ENCODE measurements at regions not wholly inside any gene's neighbourhood (a gene's known extent, or its start where the extent isn't known, plus 50 kb on each side); places are given as distances from the start of the nearest gene placed in this dataset.

DNA sequence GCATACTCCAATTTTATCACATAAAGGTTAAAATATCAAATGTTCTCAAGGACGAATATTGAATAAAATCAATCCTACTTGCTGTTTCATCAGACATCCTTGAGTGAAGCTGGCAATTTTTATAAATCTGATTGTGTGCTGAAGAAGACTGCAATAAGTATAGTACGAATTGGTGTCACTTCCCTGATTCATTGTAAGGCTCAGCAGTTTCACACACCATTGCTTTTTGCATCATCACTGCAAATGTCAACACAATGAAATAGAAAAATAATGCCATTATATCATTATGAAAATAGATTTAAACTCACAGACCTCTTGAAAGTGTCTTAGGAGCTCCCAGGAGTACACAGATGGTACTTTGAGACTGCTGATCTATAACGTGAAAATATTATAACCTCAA, 172.5 kb downstream of the ANKRD50 start:
- no peaks in the 10 kb centered on the region for H3K9me3 ChIP-seq (replicated peaks; ENCODE audit: insufficient read depth, low read length)
- no peak overlapping the region for H3K9ac ChIP-seq (ENCODE audit: low read length)
- no peak for DNase-seq
- no peaks in the 10 kb centered on the region for H3K9me2 ChIP-seq (replicated peaks; ENCODE audit: insufficient read depth, low read length)
- H3K4me2 ChIP-seq (ENCODE audit: low read depth, low read length): no peak overlapping the region
- H3K36me3 ChIP-seq (replicated peaks; ENCODE audit: insufficient read depth, low read length): no peaks in the 10 kb centered on the region
- TF ChIP-seq EZH2phosphoT487 (IDR thresholded peaks at IDR 0.05; ENCODE audit: low read length): no peak
- TF ChIP-seq EZH2 (optimal IDR thresholded peaks at IDR 0.05; ENCODE audit: low read depth, low read length): no peak
- TF ChIP-seq, protein P1, sequence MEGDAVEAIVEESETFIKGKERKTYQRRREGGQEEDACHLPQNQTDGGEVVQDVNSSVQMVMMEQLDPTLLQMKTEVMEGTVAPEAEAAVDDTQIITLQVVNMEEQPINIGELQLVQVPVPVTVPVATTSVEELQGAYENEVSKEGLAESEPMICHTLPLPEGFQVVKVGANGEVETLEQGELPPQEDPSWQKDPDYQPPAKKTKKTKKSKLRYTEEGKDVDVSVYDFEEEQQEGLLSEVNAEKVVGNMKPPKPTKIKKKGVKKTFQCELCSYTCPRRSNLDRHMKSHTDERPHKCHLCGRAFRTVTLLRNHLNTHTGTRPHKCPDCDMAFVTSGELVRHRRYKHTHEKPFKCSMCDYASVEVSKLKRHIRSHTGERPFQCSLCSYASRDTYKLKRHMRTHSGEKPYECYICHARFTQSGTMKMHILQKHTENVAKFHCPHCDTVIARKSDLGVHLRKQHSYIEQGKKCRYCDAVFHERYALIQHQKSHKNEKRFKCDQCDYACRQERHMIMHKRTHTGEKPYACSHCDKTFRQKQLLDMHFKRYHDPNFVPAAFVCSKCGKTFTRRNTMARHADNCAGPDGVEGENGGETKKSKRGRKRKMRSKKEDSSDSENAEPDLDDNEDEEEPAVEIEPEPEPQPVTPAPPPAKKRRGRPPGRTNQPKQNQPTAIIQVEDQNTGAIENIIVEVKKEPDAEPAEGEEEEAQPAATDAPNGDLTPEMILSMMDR (IDR thresholded peaks at IDR 0.05; ENCODE audit: low read length): no peak
- no peaks in the 10 kb centered on the region for H3F3A ChIP-seq (ENCODE audit: insufficient read depth, low read length)
- no peak overlapping the region for H3K4me3 ChIP-seq (ENCODE audit: low read length)
- no peaks in the 10 kb centered on the region for H3K79me2 ChIP-seq (ENCODE audit: low read length)
- H3K27me3 ChIP-seq (replicated peaks; ENCODE audit: insufficient read depth, low read length): no peaks in the 10 kb centered on the region
- no peak overlapping the region for H2AFZ ChIP-seq (ENCODE audit: low read length)
- H3K4me1 ChIP-seq (ENCODE audit: low read length): no peaks in the 10 kb centered on the region
- no peaks in the 10 kb centered on the region for H4K20me1 ChIP-seq (ENCODE audit: insufficient read depth, low read length)
- H3K27ac ChIP-seq (ENCODE audit: low read length): no peak overlapping the region

DNA sequence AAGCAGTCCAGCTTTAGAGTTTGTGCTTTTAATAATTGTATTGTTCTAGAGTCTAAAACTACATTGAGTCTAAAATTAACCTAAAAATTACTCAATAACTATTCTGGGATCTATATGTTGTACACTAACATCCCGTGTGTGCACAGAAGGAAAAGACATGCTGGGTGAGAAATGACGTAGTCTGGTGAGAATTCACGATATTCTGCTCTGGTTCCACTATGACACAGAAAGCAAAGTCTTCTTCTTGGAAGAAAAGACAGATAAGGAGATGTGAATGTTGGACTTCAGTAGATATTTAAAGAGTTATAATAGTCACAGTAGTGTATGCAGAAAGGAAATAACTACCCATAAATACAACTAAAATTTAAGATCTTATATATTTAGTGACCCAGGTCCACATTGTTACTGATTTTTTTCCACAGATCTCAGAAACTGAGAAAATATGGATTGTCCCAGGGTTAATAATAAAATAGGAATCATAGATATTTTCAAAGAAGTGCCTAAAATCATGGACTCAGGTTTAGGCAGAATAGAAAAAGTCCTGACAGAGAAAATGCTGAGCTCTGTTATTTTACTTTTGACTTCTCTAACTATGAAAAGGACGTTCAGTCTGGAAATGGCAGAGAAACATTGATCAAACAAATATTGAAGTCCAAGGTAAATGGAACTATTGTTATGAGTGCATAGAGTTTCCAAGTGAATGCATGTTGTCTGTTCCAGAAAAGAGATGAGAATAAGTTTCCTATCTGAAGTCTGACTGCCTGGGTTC, 170.7 kb downstream of the ANKRD50 start:
- no peaks in the 10 kb centered on the region for H3K27me3 ChIP-seq (replicated peaks; ENCODE audit: insufficient read depth, low read length)
- TF ChIP-seq EZH2phosphoT487 (IDR thresholded peaks at IDR 0.05; ENCODE audit: low read length) (no peak), EZH2 (optimal IDR thresholded peaks at IDR 0.05; ENCODE audit: low read depth, low read length) (no peak)
- TF ChIP-seq, protein P1 (IDR thresholded peaks at IDR 0.05; ENCODE audit: low read length): no peak
- no peaks in the 10 kb centered on the region for H4K20me1 ChIP-seq (ENCODE audit: insufficient read depth, low read length)
- H3K9me3 ChIP-seq (replicated peaks; ENCODE audit: insufficient read depth, low read length): no peaks in the 10 kb centered on the region
- H3K27ac ChIP-seq (ENCODE audit: low read length): no peak overlapping the region
- H3K4me1 ChIP-seq (ENCODE audit: low read length): no peaks in the 10 kb centered on the region
- no peak overlapping the region for H3K9ac ChIP-seq (ENCODE audit: low read length)
- no peaks in the 10 kb centered on the region for H3K79me2 ChIP-seq (ENCODE audit: low read length)
- DNase-seq: no peak
- H2AFZ ChIP-seq (ENCODE audit: low read length): no peak overlapping the region
- no peak overlapping the region for H3K4me3 ChIP-seq (ENCODE audit: low read length)
- no peaks in the 10 kb centered on the region for H3K36me3 ChIP-seq (replicated peaks; ENCODE audit: insufficient read depth, low read length)
- H3F3A ChIP-seq (ENCODE audit: insufficient read depth, low read length): no peaks in the 10 kb centered on the region
- no peaks in the 10 kb centered on the region for H3K9me2 ChIP-seq (replicated peaks; ENCODE audit: insufficient read depth, low read length)
- H3K4me2 ChIP-seq (ENCODE audit: low read depth, low read length): no peak overlapping the region

DNA sequence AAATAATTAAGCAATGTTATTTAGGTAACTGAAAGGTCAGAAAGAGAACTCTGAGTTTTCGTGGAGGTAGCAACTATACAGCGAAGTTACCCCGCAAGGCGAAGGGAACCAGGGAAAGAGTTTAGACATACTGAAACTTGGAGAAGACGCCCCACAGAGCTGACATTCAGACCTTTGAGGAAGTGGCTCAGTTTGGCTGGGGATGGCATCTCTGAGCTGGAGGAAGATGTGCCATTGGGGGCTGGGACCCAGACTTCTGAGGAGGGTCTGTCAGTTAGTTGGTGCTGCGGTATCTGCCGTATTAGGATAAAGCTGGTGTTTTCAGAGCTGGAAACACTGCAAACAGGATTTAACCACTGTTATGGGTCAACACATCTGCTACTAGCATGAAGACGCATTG, 156.6 kb downstream of the ANKRD50 start:
- H3K79me2 ChIP-seq (ENCODE audit: low read length): no peaks in the 10 kb centered on the region
- no peak for DNase-seq
- TF ChIP-seq EZH2phosphoT487 (IDR thresholded peaks at IDR 0.05; ENCODE audit: low read length): no peak
- no peak for TF ChIP-seq EZH2 (optimal IDR thresholded peaks at IDR 0.05; ENCODE audit: low read depth, low read length)
- H3K4me2 ChIP-seq (ENCODE audit: low read depth, low read length): no peak overlapping the region
- H3K9me3 ChIP-seq (replicated peaks; ENCODE audit: insufficient read depth, low read length): no peaks in the 10 kb centered on the region
- H3K9ac ChIP-seq (ENCODE audit: low read length): no peak overlapping the region
- no peak overlapping the region for H2AFZ ChIP-seq (ENCODE audit: low read length)
- H3K4me3 ChIP-seq (ENCODE audit: low read length): no peak overlapping the region
- H3K36me3 ChIP-seq (replicated peaks; ENCODE audit: insufficient read depth, low read length): no peaks in the 10 kb centered on the region
- no peaks in the 10 kb centered on the region for H4K20me1 ChIP-seq (ENCODE audit: insufficient read depth, low read length)
- no peaks in the 10 kb centered on the region for H3K27me3 ChIP-seq (replicated peaks; ENCODE audit: insufficient read depth, low read length)
- H3K27ac ChIP-seq (ENCODE audit: low read length): no peak overlapping the region
- H3F3A ChIP-seq (ENCODE audit: insufficient read depth, low read length): no peaks in the 10 kb centered on the region
- no peaks in the 10 kb centered on the region for H3K9me2 ChIP-seq (replicated peaks; ENCODE audit: insufficient read depth, low read length)
- no peaks in the 10 kb centered on the region for H3K4me1 ChIP-seq (ENCODE audit: low read length)

DNA sequence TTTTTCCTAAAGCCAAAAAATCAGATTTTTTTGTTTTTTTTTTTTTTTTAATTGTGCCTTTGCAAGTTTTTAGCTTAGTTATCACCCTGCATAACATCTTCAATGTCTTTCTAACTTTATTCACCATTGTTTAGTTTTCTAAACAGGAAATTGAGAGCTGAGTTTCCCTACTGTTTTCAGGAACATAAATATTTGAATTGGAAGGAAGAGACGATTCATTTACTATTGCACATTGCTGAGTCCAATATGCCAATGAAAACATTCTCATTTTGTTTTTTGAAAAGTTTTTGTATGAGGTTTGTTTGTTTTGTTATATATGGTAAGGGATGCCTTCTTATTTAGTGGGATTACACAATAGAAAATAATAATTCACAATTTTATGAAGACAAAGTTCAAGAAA, 148.4 kb downstream of the ANKRD50 start:
- no peak overlapping the region for H3K27ac ChIP-seq (ENCODE audit: low read length)
- TF ChIP-seq, protein P1 (IDR thresholded peaks at IDR 0.05; ENCODE audit: low read length): no peak
- TF ChIP-seq EZH2phosphoT487 (IDR thresholded peaks at IDR 0.05; ENCODE audit: low read length): no peak
- H2AFZ ChIP-seq (ENCODE audit: low read length): no peak overlapping the region

More for the DNA sequence above, 148.4 kb downstream of the ANKRD50 start:
- H3K4me1 ChIP-seq (ENCODE audit: low read length): no peaks in the 10 kb centered on the region
- no peak overlapping the region for H3K4me3 ChIP-seq (ENCODE audit: low read length)
- DNase-seq: no peak
- no peaks in the 10 kb centered on the region for H3K36me3 ChIP-seq (replicated peaks; ENCODE audit: insufficient read depth, low read length)
- no peaks in the 10 kb centered on the region for H3K79me2 ChIP-seq (ENCODE audit: low read length)
- no peaks in the 10 kb centered on the region for H3K27me3 ChIP-seq (replicated peaks; ENCODE audit: insufficient read depth, low read length)
- no peaks in the 10 kb centered on the region for H3K9me2 ChIP-seq (replicated peaks; ENCODE audit: insufficient read depth, low read length)
- no peaks in the 10 kb centered on the region for H3F3A ChIP-seq (ENCODE audit: insufficient read depth, low read length)
- H4K20me1 ChIP-seq (ENCODE audit: insufficient read depth, low read length): no peaks in the 10 kb centered on the region
- H3K9ac ChIP-seq (ENCODE audit: low read length): no peak overlapping the region
- no peaks in the 10 kb centered on the region for H3K9me3 ChIP-seq (replicated peaks; ENCODE audit: insufficient read depth, low read length)
- H3K4me2 ChIP-seq (ENCODE audit: low read depth, low read length): no peak overlapping the region

Measured in MM.1S (cell line).